Keratinocyte (primary cell): ENCODE measurements at regions not wholly inside any gene's neighbourhood (a gene's known extent, or its start where the extent isn't known, plus 50 kb on each side); places are given as distances from the start of the nearest gene placed in this dataset.

Source experiments
- DNase-seq: peaks from one replicate; pipeline ENCODE4 v3.0.0-alpha.2; 2011; ENCODE audit warnings: low read depth, missing footprints, low spot score
- FAIRE-seq: peaks from 2 replicates; lab custom pipeline; 2011; peaks lifted over from hg19 to GRCh38; lab: Jason Lieb, UNC
- H2AFZ ChIP-seq: 2 replicates; pipeline ENCODE4 v1.6.0; 2012; ENCODE audit warnings: low read length, control low read depth, inconsistent platforms; ENCODE audit not compliant: control insufficient read depth
- H3K27ac ChIP-seq: 2 replicates; pipeline ENCODE4 v1.5.1; 2011; ENCODE audit warnings: low read length; ENCODE audit not compliant: control insufficient read depth, insufficient read depth
- H3K27me3 ChIP-seq: 3 replicates; pipeline ENCODE4 v1.6.0; 2011; ENCODE audit warnings: low read length; ENCODE audit not compliant: control insufficient read depth, insufficient read depth; ENCODE audit errors: extremely low read depth
- H3K36me3 ChIP-seq, 2 experiments: 2 replicates in 1 of 2; 3 replicates in 1 of 2; pipeline ENCODE4 v1.5.1; 2011; ENCODE audit warnings: low read length in 2 of 2, mild to moderate bottlenecking in 1 of 2; ENCODE audit not compliant: control insufficient read depth in 2 of 2, insufficient read depth in 2 of 2; ENCODE audit errors: extremely low read depth in 1 of 2
- H3K4me1 ChIP-seq: 3 replicates; pipeline ENCODE4 v1.5.1; 2011; ENCODE audit warnings: low read length; ENCODE audit not compliant: control insufficient read depth, insufficient read depth; ENCODE audit errors: extremely low read depth
- H3K4me2 ChIP-seq: 3 replicates; pipeline ENCODE4 v1.6.0; 2011; ENCODE audit warnings: low read depth, low read length; ENCODE audit not compliant: control insufficient read depth, insufficient read depth; ENCODE audit errors: extremely low read depth
- H3K4me3 ChIP-seq, 3 experiments: fragments of 200-600 bp in 1 of 3; sonication (generic) in 1 of 3; 2 replicates in 2 of 3; 3 replicates in 1 of 3; pipeline ENCODE4 v1.5.1; 2011 to 2016; ENCODE audit warnings: low read length in 3 of 3, mild to moderate bottlenecking in 3 of 3, control low read depth in 2 of 3, inconsistent platforms in 1 of 3, low read depth in 1 of 3, mixed read lengths in 1 of 3, mixed run types in 1 of 3, moderate library complexity in 1 of 3; ENCODE audit not compliant: control insufficient read depth in 2 of 3, insufficient read depth in 2 of 3; ENCODE audit errors: extremely low read depth in 1 of 3
- H3K79me2 ChIP-seq: 2 replicates; pipeline ENCODE4 v1.6.0; 2012; ENCODE audit warnings: low read length; ENCODE audit not compliant: control insufficient read depth, insufficient read depth
- H3K9ac ChIP-seq: 3 replicates; pipeline ENCODE4 v1.6.0; 2011; ENCODE audit warnings: low read length; ENCODE audit not compliant: control insufficient read depth, insufficient read depth; ENCODE audit errors: extremely low read depth
- H3K9me1 ChIP-seq: 3 replicates; pipeline ENCODE4 v1.6.0; 2011; ENCODE audit warnings: low read length; ENCODE audit not compliant: control insufficient read depth, insufficient read depth; ENCODE audit errors: extremely low read depth
- H3K9me3 ChIP-seq: 2 replicates; pipeline ENCODE4 v1.5.1; 2012; ENCODE audit warnings: low read depth, low read length; ENCODE audit not compliant: control insufficient read depth
- H4K20me1 ChIP-seq: 3 replicates; pipeline ENCODE4 v1.6.0; 2011; ENCODE audit warnings: low read length; ENCODE audit not compliant: control insufficient read depth, insufficient read depth; ENCODE audit errors: extremely low read depth
- CTCF ChIP-seq, 3 experiments: IDR thresholded peaks in 1 of 3; conservative IDR thresholded peaks in 1 of 3; optimal IDR thresholded peaks in 1 of 3; 2 replicates in 2 of 3; 3 replicates in 1 of 3; pipeline versions ENCODE3 to v1.5.1; 2011; ENCODE audit warnings: low read length in 3 of 3, mild to moderate bottlenecking in 3 of 3, moderate library complexity in 2 of 3, control low read depth in 1 of 3, inconsistent platforms in 1 of 3; ENCODE audit not compliant: insufficient read depth in 2 of 3; ENCODE audit errors: extremely low read depth in 1 of 3
- EZH2 ChIP-seq: IDR thresholded peaks from one replicate; pipeline ENCODE4 v1.6.1; 2012; ENCODE audit warnings: inconsistent platforms, mild to moderate bottlenecking, low read length, moderate library complexity
- dilution Hi-C: fragments of 300-500 bp; cut with MboI; formaldehyde crosslinking; loops from one replicate; pipeline ENCODE4 v1.7.0; 2020; ENCODE audit warnings: low sequenced_read_pairs; ENCODE audit not compliant: extremely low pct_ligation_motif_present

DNA sequence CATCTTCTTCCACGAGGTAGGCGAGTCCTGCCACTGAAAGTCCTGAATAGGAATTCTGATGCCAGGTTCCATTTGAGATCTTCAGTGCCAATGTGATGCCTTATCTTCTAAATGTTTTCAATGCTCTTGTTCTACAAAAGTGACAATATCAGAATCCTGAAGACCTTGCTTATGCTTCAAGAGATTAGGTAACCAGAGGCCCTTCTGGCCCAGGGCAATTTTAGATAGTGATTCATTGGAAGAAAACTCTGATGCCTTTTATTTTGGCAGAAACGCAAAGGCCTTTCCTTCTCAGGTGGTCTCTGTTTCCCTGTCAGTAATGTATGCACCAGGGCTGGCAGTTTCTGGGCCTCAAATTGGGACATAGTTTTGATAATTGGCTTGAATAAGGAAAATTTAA is 144.8 kb downstream of the CEP135 start:
- FAIRE-seq (no peak), DNase-seq (no peak)
- Histone ChIP-seq H3K27me3 (no peaks in the 10 kb centered on the region), H4K20me1 (no peaks in the 10 kb centered on the region), H3K36me3 (no peaks in the 10 kb centered on the region), H3K27ac (no peak overlapping the region), H3K9ac (no peak overlapping the region), H3K4me3 (no peak overlapping the region), H3K9me1 (no peaks in the 10 kb centered on the region), H3K9me3 (no peaks in the 10 kb centered on the region), H3K79me2 (no peaks in the 10 kb centered on the region), H3K4me1 (no peaks in the 10 kb centered on the region), H3K4me2 (no peak overlapping the region), H2AFZ (no peak overlapping the region)
- dilution Hi-C loops, result no loop called here
- TF ChIP-seq EZH2, result no peak
- TF ChIP-seq CTCF (optimal IDR thresholded peaks at IDR 0.05 in 1 of 3, IDR thresholded peaks at IDR 0.05 in 1 of 3, conservative IDR thresholded peaks at IDR 0.05 in 1 of 3; ENCODE audit: extremely low read depth in 1 of 3, insufficient read depth in 2 of 3, low read length in 3 of 3), result no peak

GRCh38 chr4:56092540-56092939 is 143.8 kb downstream of the CEP135 start:
- dilution Hi-C loops, result no loop called here
- H3K4me3 ChIP-seq, result no peak overlapping the region
- H3K4me2 ChIP-seq, result no peak overlapping the region
- H3K4me1 ChIP-seq, result no peaks in the 10 kb centered on the region
- no peak overlapping the region for H3K27ac ChIP-seq
- H3K9me3 ChIP-seq, result no peaks in the 10 kb centered on the region
- H3K9me1 ChIP-seq, result no peaks in the 10 kb centered on the region
- DNase-seq (no peak), FAIRE-seq (no peak)
- H3K36me3 ChIP-seq, result no peaks in the 10 kb centered on the region
- H4K20me1 ChIP-seq, result no peaks in the 10 kb centered on the region
- TF ChIP-seq EZH2 (no peak), CTCF (optimal IDR thresholded peaks at IDR 0.05 in 1 of 3, IDR thresholded peaks at IDR 0.05 in 1 of 3, conservative IDR thresholded peaks at IDR 0.05 in 1 of 3; ENCODE audit: extremely low read depth in 1 of 3, insufficient read depth in 2 of 3, low read length in 3 of 3) (no peak)
- H3K79me2 ChIP-seq, result no peaks in the 10 kb centered on the region
- no peaks in the 10 kb centered on the region for H3K27me3 ChIP-seq
- H3K9ac ChIP-seq, result no peak overlapping the region
- H2AFZ ChIP-seq, result no peak overlapping the region
